ENCODE measurements at regions not wholly inside any gene's neighbourhood (a gene's known extent, or its start where the extent isn't known, plus 50 kb on each side); places are given as distances from the start of the nearest gene placed in this dataset.

DNA sequence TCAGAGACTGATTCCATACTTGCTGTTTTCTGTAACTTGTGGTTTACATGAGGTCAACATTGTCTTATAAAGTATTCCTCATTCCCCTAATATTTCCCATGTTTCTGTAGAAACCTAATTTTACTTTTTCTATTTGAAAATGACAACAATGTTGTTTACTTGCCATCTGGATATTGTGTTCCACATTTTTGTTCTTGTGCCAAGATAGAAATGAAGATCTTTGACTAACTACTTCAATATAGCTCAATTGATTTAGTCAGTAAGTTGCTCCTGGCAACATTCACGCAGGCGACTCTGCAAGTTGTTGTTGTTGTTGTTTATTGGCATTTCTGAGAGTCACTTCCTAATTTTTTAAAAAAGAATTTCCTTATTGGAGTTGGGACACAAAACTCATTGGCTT lies 69.5 kb downstream of the CAVIN2 start:
- no peak for DNase-seq (ENCODE audit: extremely low spot score)
- TF ChIP-seq TARDBP (IDR thresholded peaks at IDR 0.05) = no peak
- no peak for TF ChIP-seq LEF1 (IDR thresholded peaks at IDR 0.05; ENCODE audit: borderline replicate concordance)
- TF ChIP-seq SP1 (IDR thresholded peaks at IDR 0.05) = no peak
- TF ChIP-seq FOXK2 (IDR thresholded peaks at IDR 0.05) = no peak
- no peak for TF ChIP-seq SUZ12 (IDR thresholded peaks at IDR 0.05)
- TF ChIP-seq ELF4 (IDR thresholded peaks at IDR 0.05) = no peak
- TF ChIP-seq FOXM1 (IDR thresholded peaks at IDR 0.05; ENCODE audit: borderline replicate concordance) = no peak
- TF ChIP-seq, protein P1, sequence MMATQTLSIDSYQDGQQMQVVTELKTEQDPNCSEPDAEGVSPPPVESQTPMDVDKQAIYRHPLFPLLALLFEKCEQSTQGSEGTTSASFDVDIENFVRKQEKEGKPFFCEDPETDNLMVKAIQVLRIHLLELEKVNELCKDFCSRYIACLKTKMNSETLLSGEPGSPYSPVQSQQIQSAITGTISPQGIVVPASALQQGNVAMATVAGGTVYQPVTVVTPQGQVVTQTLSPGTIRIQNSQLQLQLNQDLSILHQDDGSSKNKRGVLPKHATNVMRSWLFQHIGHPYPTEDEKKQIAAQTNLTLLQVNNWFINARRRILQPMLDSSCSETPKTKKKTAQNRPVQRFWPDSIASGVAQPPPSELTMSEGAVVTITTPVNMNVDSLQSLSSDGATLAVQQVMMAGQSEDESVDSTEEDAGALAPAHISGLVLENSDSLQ (IDR thresholded peaks at IDR 0.05) = no peak
- no peak for TF ChIP-seq BHLHE40 (IDR thresholded peaks at IDR 0.05; ENCODE audit: borderline replicate concordance)
- no peak for TF ChIP-seq ARNT (IDR thresholded peaks at IDR 0.05)
- no peak for TF ChIP-seq L3MBTL2 (conservative IDR thresholded peaks at IDR 0.05)
- TF ChIP-seq ZNF384 (IDR thresholded peaks at IDR 0.05) = no peak
- TF ChIP-seq NFRKB (IDR thresholded peaks at IDR 0.05) = no peak
- TF ChIP-seq HDGF (IDR thresholded peaks at IDR 0.05; ENCODE audit: borderline replicate concordance) = no peak
- TF ChIP-seq CTBP1 (IDR thresholded peaks at IDR 0.05; ENCODE audit: borderline replicate concordance) = no peak
- TF ChIP-seq FOXA1 (IDR thresholded peaks at IDR 0.05) = no peak
- ChIA-PET CTCF (no interaction called here), POLR2A (no interaction called here)

DNA sequence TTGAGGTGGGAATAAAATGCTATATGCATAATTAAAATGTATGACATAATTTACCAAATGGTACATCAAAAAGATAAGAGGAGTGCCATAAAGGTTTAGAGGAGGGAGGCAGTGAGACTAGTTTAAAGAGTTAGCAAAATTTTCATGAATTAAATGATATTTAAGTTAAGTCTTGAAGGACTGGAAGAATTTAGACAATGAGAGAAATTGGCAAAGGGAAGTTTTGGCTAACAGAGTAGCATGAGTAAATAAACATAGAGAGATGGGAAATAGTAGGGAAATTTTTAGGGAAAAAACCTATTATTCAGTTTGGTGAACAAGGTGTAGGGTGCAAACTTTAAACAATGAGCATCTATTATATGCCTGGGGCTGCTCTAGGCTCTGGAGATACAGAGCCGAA lies 68.8 kb downstream of the CAVIN2 start:
- ChIA-PET POLR2A (no interaction called here), CTCF (no interaction called here)
- no peak for DNase-seq (ENCODE audit: extremely low spot score)

DNA sequence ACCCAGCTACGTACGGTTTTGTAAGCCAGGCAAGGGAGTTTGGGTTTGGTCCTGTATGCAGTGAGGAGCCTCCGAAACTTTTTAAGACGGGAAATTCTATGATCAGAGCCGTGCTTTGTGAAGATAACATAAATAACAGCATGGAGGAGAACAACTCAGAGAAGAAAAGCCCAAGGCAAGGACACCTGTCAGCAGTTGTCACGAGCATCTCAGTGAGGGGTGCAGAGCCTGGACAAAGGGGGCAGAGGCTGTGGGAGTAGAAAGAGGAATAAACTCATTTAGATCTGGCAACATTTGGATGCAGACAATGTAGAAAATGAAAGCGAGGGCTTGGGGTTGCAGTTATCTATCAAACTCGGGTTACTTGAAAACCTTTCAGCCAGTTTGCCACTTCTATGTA lies 64.5 kb downstream of the CAVIN2 start:
- no peak for DNase-seq (ENCODE audit: extremely low spot score)
- TF ChIP-seq ELF4 (IDR thresholded peaks at IDR 0.05) = no peak
- POLR2A ChIA-PET = no interaction called here
- CTCF ChIA-PET = no interaction called here

More for the DNA sequence above, 68.8 kb downstream of the CAVIN2 start:
- no peak for TF ChIP-seq ELF4 (IDR thresholded peaks at IDR 0.05)

DNA sequence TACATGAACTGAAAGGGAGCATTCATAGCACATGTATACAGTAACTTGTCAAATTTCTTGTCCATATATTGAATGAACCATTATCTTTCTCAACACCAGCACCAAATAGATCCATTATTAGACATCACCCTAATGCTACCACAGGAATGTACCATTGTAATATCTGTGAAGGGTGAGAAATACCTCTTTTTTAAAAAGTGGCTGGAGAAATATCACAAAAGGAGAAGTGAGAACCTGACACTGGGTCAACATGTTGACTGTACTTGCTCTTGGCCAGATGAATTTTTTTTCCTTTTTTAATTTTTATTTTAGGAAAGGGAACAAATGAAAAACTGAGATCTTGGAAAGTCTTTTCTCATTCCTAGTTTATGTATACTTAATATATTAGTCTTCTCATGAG lies 63.5 kb downstream of the CAVIN2 start:
- ChIA-PET POLR2A (no interaction called here), CTCF (no interaction called here)
- DNase-seq (ENCODE audit: extremely low spot score) = no peak
- TF ChIP-seq SUZ12 (IDR thresholded peaks at IDR 0.05) (no peak), ELF4 (IDR thresholded peaks at IDR 0.05) (no peak), HDGF (IDR thresholded peaks at IDR 0.05; ENCODE audit: borderline replicate concordance) (no peak)

All from HEK293T (cell line).